ENCODE measurements at regions not wholly inside any gene's neighbourhood (a gene's known extent, or its start where the extent isn't known, plus 50 kb on each side); places are given as distances from the start of the nearest gene placed in this dataset.
A peak's percentile ranks its signal among the peaks of the same experiment; 100 is the strongest.

DNA sequence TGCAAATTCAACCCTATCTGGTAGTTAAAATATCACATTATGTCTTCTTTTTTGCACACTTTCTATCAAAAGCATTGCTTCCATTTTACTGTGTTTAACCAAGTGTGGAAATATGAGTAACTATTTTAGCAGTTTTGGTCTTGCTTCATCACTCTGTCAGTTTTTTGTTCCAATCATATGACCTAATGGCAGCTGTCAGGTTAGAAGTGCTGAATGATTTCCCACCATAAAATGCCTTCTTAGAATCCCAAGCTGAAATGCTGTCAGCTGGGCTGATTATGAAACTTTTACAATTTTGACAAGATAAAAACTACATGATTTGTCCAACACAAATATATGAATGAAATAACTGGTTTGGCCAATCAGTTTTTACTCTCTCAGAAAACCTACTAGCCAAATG lies 1654.6 kb upstream of the RAG2 start:
- no peak for DNase-seq

DNA sequence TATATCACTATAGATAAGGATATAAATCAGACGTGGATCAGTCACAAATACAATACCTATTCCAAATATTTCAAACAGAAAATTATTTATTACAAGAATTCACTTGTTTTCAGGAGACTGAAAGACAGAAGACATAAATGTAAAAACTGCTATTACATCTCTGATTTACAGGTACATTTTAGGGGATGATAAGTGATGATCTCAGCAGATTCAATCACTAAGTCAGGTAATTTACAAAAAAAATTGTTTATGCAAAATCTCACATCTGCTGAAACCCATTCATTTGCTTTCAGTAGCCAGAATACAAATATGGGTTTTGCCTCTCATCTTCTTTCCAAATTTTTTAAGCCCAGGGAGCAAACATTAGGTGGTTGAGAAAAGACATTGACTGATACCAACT lies 1648.4 kb upstream of the RAG2 start:
- DNase-seq = no peak

DNA sequence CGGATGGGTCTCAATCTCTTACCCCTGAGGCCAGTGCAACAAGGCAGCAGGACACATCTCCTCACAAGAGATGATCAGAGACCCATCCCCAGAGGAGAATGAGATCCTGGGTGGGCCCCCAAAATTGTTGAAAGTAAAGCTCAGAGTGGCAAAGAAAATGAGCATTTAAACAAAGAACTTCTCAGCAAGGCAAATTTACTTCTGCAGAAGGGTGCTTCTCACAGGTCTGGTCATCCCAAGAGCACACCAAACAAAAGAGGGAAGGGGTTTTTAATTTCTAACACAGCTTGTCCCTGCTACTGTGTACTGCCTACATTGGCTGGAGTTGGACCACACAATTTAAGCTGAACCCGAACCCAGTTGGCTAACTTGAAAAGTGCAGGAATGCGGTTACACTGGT lies 1628.6 kb upstream of the RAG2 start:
- DNase-seq = no peak

DNA sequence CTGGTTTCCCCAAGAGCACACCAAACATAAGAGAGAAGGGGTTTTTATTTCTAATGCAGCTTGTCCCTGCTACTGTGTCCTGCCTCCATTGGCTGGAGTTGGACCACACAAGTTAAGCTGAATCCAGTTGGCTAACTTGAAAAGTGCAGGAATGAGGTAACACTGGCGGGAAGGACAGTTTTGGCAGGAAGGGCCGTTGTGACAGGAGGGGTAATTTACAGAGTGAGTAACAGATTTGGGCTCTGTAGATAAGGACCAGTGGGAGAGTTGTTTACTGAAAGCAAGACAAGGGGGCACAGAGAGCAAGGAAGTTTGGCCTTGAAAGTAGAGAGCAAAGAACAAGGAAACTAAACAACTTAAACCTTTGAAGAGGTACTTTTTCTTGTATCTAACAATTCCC lies 1623.3 kb upstream of the RAG2 start:
- DNase-seq = peak in 1 of 5 donors; percentile 1

DNA sequence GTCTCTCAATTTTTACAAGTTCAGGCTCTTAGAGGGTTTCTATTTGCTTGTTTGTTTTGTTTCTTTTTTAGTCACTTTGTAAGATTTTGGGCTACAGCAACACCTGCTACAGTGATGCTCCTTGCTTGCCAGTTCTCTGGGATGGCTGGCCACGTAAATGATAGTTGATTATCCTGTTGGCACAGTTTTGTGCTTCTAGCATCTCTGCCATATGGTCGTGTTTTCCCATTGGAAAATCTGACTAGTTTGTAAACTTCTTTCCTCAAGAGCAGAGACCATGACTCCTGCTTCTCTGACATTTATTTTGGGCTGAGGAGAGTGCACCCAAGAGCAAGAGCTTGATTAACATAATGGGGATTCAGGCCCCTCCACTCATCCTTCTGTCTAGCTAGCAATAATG lies 1621.6 kb upstream of the RAG2 start:
- DNase-seq = no peak

DNA sequence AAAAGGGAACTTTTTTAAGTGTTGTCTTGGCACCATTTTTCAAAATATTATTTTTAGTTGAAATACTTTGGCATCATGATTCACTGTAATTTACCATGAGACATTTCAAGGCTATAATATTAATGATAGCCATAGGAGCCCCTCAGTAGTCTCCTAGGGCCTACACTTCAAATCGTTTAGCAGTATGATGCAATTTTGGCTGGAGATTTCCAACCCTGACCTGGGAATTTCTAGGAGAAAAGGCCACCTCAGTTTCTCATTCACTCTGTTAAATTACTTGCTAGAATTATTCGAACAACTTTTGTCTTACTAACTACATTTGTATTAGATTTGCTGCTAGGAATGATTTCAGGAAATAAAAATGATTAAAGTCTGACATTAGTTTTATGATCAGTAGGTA lies 1610.9 kb upstream of the RAG2 start:
- no peak for DNase-seq

DNA sequence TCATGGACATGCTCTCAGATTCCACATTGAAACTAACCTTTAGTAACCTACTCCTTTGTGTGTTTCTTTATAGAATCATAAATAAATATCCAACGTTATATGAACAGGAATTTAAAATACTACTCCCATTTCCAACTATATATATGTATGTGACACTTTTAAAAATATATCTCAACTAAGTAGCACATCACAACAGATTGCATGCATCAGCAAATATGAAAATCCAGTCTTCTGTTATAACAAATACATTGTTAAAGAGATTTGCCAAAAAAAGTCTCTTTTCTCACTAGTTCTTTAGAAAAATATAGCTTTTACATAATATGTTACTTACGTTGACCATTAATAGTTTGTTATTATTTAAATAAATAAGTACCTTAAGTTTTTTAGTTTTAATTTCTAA lies 1608.6 kb upstream of the RAG2 start:
- DNase-seq = no peak

DNA sequence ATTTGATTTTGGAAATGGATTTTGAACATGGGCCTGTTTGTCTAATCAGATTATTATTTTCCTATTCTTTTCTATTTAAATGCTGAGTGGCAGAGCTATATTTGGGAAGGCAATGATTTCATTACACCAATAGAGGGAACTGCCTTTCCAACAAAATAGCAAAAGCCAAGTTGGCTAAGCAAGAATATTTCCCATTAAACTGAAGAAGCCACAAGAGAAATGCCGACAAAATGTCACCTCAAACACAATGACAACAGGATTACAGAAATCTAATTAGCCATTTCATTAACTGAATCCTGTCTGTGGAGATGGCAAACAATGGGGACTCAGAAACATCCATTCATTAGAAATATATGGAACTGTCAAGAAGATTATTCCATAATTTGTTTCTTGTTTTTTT lies 1593.1 kb upstream of the RAG2 start:
- no peak for DNase-seq

DNA sequence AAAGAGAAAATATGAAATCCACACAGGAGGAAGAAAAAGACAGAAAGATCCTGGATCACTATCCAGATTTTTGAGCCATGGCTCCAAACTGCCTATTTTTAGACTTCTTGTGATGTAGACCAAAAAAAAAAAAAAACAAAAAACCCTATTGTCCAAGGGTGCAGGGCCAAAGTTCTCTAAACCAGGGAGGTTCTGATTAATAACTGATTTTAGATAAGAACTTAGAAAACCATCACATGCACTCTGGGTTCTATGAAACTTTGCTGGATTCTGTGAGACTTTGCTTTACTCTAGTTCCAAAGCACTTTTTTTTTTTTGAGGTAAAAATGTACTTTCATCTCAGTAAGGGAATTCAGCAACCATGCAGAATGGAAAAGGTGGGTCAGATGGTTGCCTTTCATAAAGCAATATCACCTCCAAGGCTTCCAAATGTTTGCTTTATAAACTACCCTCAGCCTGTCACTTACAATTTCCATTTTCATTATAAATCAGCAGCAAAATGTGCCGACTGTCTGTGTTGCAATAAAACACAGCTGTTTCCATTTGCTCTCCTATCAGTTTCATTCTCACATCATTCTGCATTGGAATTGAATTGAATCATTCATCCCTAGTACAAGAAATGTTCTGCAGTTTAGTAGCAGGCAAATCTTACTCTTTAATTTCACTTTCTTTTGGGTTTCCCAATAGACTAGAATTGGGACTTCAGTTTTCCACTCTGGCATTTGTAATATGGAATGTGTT lies 1584.3 kb upstream of the RAG2 start:
- no peak for DNase-seq

DNA sequence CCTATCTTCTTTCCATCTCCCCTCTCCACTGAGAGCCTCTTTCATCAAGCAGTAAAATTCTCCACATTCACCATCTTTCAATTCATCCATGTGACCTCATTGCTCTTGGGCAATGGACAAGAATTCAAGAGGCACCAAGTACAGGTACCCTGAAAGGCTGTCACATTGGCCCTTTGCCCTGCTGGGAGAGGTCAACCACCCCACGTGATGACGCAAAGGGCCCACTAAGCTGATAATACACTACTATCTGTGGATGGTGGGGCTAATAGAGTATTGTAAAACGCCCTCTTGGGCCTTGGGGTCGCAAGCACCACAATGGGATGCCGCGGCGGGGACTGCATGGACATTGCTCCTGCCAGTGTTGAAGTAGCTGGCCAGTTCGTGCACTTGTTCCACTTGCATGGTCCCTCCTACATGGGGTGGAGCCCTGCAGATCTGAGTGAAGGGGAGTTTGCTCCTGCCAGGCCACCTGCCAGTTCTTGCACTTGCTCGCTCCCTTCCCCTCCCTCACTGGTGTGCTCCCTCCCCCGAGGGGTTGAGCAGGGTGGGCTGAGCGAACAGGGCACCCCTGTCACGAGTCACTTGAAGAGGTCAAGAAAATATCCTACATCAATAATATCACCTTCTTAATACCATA lies 1578.8 kb upstream of the RAG2 start:
- DNase-seq = no peak

DNA sequence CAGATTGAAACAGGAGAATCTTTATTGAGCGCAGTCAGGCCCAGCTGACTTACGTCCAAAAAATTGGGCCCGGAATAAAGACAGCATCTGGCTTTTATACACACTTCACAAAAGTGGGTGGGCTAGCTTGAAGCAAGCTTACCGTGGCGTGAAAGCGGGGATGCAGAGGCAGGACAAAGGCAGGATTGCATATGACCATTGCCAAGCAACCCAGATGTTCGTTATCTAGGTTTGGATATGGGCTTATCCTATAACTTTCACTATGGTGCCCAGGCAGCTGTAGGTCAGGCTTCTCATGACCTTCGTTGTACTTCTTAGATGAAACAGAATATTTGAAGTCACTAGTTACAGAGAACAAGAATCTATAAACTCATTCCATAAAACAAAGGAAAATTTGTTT lies 1575.6 kb upstream of the RAG2 start:
- no peak for DNase-seq

DNA sequence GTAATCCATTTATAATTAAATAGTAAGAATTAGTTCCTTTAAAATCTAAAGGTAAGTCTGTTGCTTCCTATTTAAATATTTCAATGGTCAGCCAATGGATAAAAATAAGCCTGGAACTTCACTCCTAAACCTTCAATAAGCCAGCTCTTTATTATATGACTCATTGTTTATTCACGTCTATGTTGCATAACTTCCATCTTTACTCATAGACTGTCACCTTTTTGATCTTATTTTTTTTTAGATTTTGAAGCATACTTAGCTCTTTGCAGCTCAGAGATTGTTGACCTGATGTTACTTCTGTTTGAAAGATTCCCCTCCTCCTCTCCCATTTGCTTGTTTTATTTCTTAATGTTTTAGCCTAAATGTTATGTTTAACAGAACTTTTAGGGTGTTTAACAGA lies 1571.2 kb upstream of the RAG2 start:
- no peak for DNase-seq

DNA sequence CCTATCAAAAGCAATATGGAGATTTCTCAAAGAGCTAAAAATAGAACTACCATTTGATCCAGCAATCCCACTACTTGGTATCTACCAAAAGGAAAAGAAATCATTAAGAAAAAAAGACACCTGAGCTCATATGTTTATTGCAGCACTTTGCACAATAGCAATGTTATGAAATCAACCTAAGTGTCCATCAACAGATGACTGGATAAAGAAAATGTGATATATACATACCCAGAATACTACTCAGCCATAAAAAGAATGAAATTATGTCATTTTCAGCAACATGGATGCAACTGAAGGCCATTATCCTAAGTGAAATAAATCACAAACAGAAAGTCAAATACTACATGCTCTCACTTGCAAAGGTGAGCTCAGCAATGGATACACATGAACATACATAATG lies 1565.5 kb upstream of the RAG2 start:
- DNase-seq = no peak

DNA sequence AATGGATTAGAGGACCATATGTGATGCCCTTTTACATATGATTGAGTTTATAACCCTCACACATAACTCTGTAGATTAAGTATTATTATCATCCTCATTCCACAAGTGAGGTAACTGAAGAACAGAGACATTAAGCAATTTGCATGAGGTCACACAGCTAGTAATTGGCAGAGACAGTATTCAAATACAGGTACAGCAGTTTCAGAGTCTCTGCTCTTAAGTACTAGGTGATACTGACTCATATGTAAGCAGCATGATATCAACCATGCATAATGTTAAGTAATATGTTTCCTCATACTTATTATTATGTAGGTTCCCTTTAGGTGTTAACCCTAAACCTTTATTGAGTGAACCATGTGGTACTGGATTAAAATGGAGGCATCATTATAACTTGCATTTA lies 1562.4 kb upstream of the RAG2 start:
- DNase-seq = no peak

DNA sequence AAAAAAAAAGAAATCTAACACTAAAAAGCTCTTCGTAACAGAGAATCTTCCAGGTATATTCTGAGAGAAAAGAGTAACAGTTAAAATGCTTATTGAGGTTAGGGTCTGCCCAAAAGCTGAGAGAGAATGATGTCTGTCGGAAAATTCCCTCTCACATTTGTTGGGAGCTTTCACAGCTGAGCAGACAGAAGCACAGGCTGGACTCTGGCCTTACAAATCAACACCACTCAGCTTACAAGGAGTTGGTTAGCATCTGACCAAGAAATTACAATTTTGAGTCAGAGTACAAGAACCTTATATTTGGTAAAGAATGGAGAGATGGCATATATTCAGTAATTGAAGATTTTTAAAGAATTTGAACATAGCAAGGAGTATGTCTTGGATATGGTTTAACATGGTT lies 1561.0 kb upstream of the RAG2 start:
- DNase-seq = no peak

DNA sequence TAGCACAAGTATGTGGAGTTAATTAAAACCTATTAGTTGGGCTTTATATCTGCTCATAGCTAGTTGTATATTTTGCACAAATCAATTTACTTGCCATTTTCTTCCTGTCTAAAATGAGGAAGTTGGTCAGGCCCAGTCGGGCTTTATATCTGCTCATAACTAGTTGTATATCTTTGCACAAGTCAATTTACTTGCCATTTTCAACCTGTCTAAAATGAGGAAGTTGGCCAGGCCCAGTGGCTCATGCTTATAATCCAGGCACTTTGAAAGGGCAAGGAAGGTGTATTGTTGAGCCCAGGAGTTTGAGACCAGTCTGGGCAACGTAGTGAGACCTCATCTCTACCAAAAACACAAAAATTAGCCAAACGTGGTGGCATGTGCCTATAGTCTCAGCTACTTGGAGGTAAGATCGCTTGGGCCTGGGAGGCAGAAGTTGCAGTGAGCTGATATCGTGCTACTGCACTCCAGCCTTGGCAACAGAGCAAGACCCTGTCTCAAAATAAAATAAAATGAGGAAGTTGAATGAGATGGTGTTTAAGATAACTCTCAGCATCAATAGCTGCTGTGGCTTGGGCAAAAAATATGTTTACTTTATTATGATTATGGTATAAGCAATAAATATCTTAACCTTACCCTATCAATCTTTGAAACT lies 1558.6 kb upstream of the RAG2 start:
- DNase-seq = no peak

DNA sequence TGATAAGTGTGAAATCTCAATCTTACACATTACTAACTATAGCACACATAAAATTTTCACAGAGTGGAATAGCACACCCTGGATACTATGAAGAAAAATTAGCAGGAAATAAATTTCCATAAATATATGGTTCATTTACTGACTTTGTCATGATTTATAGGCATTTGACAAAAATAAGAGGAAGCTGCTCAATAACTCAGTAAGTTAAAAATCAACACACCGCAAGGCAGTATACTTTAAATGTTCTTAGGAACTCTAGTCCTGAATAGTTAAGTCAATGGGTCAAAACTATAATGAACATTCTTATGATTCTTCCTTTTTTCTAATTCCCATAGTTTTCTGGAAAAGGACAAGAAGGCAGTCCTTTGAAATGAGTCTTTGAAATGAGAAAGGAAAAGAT lies 1557.8 kb upstream of the RAG2 start:
- DNase-seq = no peak

DNA sequence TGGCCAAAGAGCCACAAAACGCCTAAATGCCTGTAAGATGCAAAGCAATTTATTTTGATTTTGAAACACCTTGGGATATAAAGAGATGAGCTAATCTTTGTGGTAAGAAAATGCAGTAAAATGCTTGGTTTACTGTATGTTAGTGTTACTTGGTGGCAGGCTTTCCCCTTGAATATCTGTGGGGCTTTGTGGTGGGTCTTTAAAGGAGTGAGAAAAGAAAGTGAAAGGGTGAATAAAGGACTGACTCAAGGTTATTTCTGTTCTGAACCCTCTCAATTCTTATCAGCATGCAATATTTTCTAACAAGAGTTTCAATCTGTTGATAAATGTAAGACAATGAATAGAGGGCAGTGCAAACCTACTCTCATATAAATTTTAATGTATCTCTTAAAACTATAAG lies 1555.9 kb upstream of the RAG2 start:
- DNase-seq = no peak

DNA sequence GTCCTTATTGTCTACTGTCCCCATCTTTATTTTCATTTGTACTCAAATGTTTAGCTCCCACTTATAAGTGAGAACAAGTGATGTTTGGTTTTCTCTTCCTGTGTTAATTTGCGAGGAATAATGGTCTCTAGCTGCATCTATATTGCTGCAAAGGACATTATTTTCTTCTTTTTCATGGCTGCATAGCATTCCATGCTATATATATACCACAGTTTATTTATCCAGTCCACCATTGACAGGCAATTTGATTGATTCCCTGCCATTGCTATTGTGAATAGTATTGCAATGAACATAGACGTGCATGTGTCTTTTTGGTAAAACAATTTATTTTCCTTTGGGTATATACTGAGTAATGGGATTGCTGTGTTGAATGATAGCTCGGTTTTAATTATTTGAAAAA lies 1545.8 kb upstream of the RAG2 start:
- DNase-seq = no peak

DNA sequence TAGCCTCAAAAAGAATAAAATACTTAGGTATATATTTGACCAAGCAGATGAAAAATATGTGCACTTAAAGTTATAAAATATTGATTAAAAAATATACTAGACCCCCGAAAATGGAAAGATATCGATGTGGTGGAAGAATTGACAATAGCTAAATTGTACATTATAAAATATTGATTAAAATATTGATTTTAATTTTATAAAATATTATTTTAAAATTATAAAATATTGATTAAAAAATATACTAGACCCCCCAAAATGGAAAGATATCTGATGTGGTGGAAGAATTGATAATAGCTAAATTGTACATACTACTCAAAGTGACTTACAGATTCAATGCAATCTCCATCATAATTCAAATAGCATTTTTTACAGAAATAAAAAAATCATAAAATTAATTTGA lies 1540.9 kb upstream of the RAG2 start:
- no peak for DNase-seq

DNA sequence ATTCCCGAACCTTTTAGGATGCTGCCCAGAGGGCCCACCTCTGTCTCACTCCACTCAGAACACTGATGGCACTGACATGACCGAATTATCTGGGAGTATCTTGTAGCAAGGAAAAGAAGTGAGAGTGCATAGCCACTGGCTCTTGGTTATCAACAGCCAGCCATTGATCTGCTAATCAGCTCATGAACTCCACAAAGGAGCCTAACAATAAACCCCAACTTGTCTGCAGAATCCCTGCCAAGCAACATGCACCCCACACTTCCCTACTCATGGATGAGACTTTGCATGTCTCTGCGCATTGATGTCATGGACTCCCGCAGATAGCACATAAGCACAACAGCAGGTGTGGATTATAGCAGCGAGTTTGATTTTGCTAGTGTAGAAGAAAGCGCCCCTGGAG lies 1538.9 kb upstream of the RAG2 start:
- no peak for DNase-seq

DNA sequence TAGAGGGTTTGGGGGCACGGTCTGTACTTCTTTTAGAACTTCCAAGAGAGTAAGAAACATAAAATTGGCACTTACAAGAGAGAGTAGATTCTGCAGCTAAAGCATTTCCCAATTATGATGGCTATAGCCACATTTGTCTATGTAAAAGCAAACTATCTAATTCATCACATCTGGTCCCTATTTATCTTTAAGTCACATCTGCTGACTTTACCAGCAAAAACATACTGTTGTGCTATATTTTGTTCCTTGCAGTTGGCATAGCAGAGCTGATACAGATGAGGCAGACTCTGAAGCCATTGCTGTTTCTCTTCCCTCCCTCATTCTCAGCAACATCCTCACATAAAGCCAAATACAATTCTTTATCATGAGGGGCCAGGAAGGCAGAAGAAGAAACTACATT lies 1533.5 kb upstream of the RAG2 start:
- DNase-seq = no peak

DNA sequence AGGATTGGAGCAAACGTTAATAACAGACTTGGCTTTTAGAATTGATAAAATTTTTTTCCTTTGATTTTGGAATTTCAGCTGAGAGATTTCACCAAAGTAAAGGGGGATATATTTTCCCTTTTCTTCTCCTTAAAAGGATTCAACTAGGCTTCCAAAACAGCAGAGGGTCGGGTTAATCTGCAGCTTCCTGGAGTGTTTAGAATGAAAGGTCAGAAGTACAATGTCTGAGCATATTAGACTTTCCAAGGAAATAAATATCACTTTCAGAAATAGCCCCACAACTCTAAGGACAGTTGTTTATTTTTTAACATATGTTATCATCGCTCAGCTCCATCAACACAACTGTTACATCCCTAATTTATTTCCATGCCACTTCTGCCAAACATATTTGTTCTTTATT lies 1532.9 kb upstream of the RAG2 start:
- no peak for DNase-seq

DNA sequence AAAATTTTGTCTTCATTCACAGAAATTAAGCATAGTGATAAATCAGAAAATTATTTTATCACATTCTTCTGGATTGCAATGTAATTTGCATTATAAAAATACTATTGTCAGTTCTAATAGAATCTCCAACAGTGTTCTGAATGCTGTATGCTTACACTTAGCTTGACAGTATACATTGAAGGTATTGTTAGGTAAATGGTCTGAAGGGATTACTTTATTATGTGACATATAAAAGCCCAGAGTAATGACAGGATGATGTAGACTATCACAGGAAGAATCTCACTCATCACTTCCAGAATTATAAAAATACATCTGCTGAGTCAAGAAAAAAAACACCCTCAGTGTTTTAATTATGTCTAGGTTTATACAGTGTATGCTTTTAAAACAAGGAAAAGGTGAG lies 1532.5 kb upstream of the RAG2 start:
- no peak for DNase-seq

DNA sequence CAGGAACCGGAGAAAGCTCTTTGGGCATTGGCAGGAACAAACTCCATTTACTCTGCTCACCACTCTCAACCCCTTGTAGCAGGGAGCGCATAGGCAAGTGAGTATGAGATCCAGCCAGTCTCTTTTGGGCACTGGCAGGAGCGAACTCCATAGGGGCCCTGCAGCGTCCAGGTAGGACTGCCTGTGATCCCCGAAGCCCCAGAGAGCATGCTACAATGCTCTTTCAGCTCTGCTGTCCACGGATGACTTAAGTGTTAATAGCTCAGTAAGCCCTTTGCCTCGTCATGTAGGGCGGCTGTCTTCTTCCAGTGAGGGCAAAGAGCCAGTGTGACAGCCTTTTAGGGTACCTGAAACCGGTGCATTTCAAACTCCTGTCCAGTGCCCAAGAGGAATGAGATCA lies 1525.6 kb upstream of the RAG2 start:
- no peak for DNase-seq

Measured in T-helper 1 cell (primary cell).